ENCODE measurements at regions not wholly inside any gene's neighbourhood (a gene's known extent, or its start where the extent isn't known, plus 50 kb on each side); places are given as distances from the start of the nearest gene placed in this dataset.

- DNase-seq, result no peak
- TF ChIP-seq CTCF (IDR thresholded peaks at IDR 0.05), result no peak
- no peak for FAIRE-seq
- no peak for ATAC-seq
- H3K9me3 ChIP-seq, result no peaks in the 10 kb centered on the region
- H3K27ac ChIP-seq, result no peak overlapping the region
- H3K4me3 ChIP-seq, result no peak overlapping the region
- H3K27me3 ChIP-seq, result no peaks in the 10 kb centered on the region
- no peaks in the 10 kb centered on the region for H3K4me1 ChIP-seq
- intact Hi-C loops (cut with DNase I), result no loop called here
- WGBS, 2 donors, result 93% methylated on average over 4 of the region's 4 CpGs
- no peaks in the 10 kb centered on the region for H3K36me3 ChIP-seq
These were observed 81.7 kb downstream of the NABP1 start for GRCh38 chr2:191759680-191760079.

- no peak for ATAC-seq
- Histone ChIP-seq H3K27ac (no peak overlapping the region), H3K4me3 (no peak overlapping the region), H3K4me1 (no peaks in the 10 kb centered on the region), H3K9me3 (no peaks in the 10 kb centered on the region), H3K27me3 (no peaks in the 10 kb centered on the region), H3K36me3 (no peaks in the 10 kb centered on the region)
- 52 to 63% methylated on average over 4 of the region's 4 CpGs for WGBS, 2 donors
- no peak for FAIRE-seq
- no peak for DNase-seq
- no peak for TF ChIP-seq CTCF (IDR thresholded peaks at IDR 0.05)
- intact Hi-C loops (cut with DNase I), result no loop called here
These were observed 82.8 kb downstream of the NABP1 start for GRCh38 chr2:191760655-191761262.

- WGBS, 2 donors, result 74 to 81% methylated on average over 4 of the region's 4 CpGs
- H3K9me3 ChIP-seq, result no peaks in the 10 kb centered on the region
- FAIRE-seq (no peak), DNase-seq (no peak), ATAC-seq (no peak)
- H3K4me3 ChIP-seq, result no peak overlapping the region
- H3K27ac ChIP-seq, result no peak overlapping the region
- no peaks in the 10 kb centered on the region for H3K4me1 ChIP-seq
- intact Hi-C loops (cut with DNase I), result no loop called here
- no peaks in the 10 kb centered on the region for H3K27me3 ChIP-seq
- no peaks in the 10 kb centered on the region for H3K36me3 ChIP-seq
- no peak for TF ChIP-seq CTCF (IDR thresholded peaks at IDR 0.05)
These were observed 73.8 kb downstream of the CAVIN2 start for GRCh38 chr2:191773136-191773535.

GRCh38 chr2:191777351-191777750 is 69.5 kb downstream of the CAVIN2 start:
- no peak for ATAC-seq
- 78 to 81% methylated on average over 2 of the region's 2 CpGs for WGBS, 2 donors

More at GRCh38 chr2:191777351-191777750, 69.5 kb downstream of the CAVIN2 start:
- no peak overlapping the region for H3K4me3 ChIP-seq
- no peaks in the 10 kb centered on the region for H3K36me3 ChIP-seq
- H3K4me1 ChIP-seq, result no peaks in the 10 kb centered on the region
- FAIRE-seq (no peak), DNase-seq (no peak)
- H3K9me3 ChIP-seq, result no peaks in the 10 kb centered on the region
- TF ChIP-seq CTCF (IDR thresholded peaks at IDR 0.05), result no peak
- no peaks in the 10 kb centered on the region for H3K27me3 ChIP-seq
- H3K27ac ChIP-seq, result no peak overlapping the region
- intact Hi-C loops (cut with DNase I), result no loop called here
